Stimulated activated CD4-positive, alpha-beta T cell treated with anti-CD3 and anti-CD28 coated beads, Interleukin-4, amount 100 ng/mL, for 1 hour (primary cell): ENCODE measurements at regions not wholly inside any gene's neighbourhood (a gene's known extent, or its start where the extent isn't known, plus 50 kb on each side); places are given as distances from the start of the nearest gene placed in this dataset.
"Not testable (repeated sequence)": the region's sequence is repeated elsewhere in the genome, so short reads cannot be mapped to it uniquely, and the experiment has no call there.

Source experiments
- DNase-seq: peaks from one replicate; pipeline ENCODE4 v3.0.0-alpha.2; 2020

DNA sequence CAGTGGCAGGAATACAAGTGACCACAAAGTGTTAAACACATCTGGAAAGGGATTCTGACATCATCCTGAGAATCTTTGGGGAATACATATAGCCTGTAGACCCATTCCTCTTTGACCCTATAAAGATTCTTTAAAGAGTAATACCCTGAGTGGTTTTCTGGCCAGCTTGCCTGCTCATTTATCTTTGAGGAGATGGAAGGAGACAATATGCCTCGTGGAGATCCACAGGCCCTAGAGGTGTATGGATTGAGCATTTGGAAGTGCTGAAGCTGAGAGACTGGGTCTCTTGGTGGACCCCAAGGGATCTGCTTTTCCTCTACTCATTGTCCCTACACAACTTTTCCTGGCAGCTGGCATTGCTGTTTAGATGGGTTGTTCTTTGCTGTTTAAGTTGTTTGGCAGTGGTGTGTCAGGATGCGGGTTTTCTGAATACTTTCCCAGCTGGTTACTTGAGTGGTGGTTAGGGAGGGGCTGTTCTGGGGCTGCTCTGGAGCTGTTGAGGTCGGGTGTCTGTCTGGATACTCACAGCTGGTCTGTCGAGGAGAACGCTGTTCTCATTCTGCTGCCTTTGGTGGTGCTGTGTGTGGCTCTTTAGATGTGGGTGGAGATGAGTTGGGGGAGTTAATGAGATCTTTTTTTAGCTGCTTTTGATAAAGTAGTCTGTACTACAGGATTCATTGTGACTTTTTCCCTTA is 50.1 kb upstream of the FAM72C start:
- DNase-seq: not testable (repeated sequence)
